Prostate gland (tissue), 2 donors: ENCODE measurements at regions not wholly inside any gene's neighbourhood (a gene's known extent, or its start where the extent isn't known, plus 50 kb on each side); places are given as distances from the start of the nearest gene placed in this dataset.

ENCODE experiments used
- POLR2A ChIP-seq: fragments of 450-650 bp; IDR thresholded peaks from one replicate; pipeline ENCODE4 v1.6.1; 2016; ENCODE audit warnings: antibody characterized with exemption, mild to moderate bottlenecking
- TF ChIP-seq, protein P1 (sequence below), 4 experiments: fragments of 200-600 bp in 2 of 4; fragments of 450-650 bp in 2 of 4; sonication (generic) in 2 of 4; IDR thresholded peaks; 1 replicate in 3 of 4; 2 replicates in 1 of 4; pipeline ENCODE4 v1.5.1; 2016 to 2019; ENCODE audit warnings: antibody characterized with exemption in 4 of 4, mild to moderate bottlenecking in 2 of 4, moderate library complexity in 2 of 4

DNA sequence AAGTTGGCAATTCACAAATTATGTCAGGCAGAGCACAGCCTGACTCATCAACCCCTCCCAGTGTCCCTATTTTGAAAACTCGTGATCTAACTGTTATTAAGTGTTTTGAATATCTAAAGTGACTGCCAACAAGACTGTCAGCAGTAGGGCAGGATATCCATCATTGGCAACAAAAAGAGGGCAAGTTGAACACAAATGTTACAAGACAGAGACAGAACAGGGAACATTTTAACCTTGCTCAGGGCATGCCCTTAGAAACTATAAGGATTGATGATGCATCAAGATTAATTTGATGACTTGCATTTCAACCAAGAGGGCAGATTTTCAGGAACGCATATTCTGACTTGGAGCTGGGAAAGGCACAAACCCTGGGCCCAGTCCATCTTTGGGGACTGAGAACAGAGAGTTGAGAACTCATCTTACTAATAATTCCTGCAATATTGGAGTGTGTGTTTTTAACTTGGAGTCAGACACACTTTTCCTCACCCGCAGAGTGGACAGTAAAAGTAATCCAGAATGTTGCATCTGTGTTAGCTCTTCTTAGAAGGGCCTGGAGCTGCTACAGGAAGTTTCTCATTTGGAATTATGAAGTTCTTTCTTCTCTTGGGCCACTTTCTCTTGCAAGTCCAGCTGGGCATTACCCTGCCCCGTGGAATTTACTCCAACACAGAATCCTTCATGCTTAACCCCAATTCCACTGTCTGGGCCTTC, 317.2 kb downstream of the LTN1 start:
- TF ChIP-seq, protein P1, sequence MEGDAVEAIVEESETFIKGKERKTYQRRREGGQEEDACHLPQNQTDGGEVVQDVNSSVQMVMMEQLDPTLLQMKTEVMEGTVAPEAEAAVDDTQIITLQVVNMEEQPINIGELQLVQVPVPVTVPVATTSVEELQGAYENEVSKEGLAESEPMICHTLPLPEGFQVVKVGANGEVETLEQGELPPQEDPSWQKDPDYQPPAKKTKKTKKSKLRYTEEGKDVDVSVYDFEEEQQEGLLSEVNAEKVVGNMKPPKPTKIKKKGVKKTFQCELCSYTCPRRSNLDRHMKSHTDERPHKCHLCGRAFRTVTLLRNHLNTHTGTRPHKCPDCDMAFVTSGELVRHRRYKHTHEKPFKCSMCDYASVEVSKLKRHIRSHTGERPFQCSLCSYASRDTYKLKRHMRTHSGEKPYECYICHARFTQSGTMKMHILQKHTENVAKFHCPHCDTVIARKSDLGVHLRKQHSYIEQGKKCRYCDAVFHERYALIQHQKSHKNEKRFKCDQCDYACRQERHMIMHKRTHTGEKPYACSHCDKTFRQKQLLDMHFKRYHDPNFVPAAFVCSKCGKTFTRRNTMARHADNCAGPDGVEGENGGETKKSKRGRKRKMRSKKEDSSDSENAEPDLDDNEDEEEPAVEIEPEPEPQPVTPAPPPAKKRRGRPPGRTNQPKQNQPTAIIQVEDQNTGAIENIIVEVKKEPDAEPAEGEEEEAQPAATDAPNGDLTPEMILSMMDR (IDR thresholded peaks at IDR 0.05): no peak
- no peak for TF ChIP-seq POLR2A
